GM19468 (cell line): ENCODE measurements at regions not wholly inside any gene's neighbourhood (a gene's known extent, or its start where the extent isn't known, plus 50 kb on each side); places are given as distances from the start of the nearest gene placed in this dataset.
"Not testable (repeated sequence)": the region's sequence is repeated elsewhere in the genome, so short reads cannot be mapped to it uniquely, and the experiment has no call there.

Source experiments
- ATAC-seq: cut with Tn5 transposase; IDR thresholded peaks from one replicate; pipeline ENCODE4 v1.9.1; 2021; ENCODE audit warnings: mild to moderate bottlenecking, moderate library complexity, moderate number of reproducible peaks; ENCODE audit not compliant: unreplicated experiment; ENCODE audit errors: extremely low read depth

GRCh38 chr14:54226558-54226957 lies 170.2 kb upstream of the CDKN3 start:
- ATAC-seq, result no peak

DNA sequence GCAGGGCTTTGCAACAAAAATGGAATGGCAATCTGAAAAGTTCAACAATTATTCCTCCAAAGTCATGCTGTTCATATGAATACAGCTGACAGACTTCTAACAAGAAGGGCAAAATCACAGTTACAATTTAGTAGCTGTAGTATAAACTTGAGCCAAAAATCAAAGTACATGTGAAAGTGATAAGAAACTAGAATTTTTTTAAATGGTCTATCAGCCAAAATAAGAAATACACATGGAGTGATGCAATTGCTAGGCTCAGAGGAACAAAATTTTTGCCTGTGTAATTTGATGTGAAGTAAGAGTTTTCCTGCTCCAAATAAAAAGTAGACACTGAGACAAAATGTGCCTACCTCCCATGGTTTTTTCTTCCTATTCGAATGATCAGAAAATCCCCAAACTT lies 167.7 kb upstream of the CDKN3 start:
- ATAC-seq, result no peak

DNA sequence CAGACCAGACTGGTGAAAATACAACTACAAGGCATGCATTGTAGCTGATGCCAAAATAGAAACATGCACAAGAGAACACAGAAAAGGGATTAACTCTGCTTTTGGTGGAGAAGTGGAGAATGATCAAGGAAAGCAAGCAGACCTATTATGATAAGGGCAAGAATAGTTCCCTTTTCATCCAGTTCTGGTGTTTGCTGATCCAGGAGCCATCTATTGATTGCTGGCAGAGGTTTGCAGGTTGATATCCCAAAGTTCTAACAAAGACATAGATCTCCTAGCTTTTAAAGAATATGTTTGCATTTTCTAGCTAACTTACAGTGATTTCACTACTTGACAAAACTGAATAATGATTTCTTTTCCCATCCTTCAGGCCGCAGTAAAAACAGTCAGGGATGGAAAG lies 166.2 kb upstream of the CDKN3 start:
- no peak for ATAC-seq

GRCh38 chr14:54232735-54233134 lies 164.1 kb upstream of the CDKN3 start:
- ATAC-seq, result no peak

DNA sequence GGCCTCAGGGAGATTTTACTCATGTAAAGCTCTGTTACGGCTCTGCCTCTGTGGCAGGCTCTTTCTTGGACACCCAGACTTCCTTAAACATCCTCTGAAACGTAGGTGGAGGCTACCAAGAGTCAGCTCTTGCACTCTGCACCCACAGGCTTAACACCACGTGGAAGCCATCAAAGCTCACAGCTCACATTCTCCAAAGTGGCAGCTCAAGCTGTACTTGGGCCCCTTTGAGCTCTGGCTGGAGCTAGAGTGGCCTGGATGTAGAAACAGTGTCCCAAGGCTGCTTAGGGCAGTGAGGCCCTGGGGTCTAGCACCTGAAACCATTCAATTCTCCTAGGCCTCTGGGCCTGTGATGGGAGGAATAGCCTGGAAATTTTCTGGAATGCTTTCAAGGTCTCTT lies 155.3 kb upstream of the CDKN3 start:
- no peak for ATAC-seq

DNA sequence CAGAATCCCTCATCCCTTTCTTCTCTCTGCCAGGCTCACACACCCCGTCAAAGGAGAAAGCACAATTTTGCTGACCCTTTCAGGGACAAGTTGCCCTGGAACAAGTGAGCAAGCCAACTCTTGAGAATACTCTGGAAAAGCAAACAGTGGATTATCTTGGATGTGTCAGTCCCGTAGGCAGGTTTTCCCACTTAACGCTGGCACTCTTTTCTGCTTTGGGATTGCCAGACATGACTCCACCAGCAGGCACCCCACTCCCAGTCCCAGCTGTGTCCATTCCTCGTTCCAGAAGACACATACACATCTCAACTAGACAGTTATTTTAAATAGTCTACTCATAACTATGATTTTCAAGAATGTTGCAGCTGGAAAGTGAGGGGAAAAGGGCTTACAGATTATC lies 145.5 kb upstream of the CDKN3 start:
- no peak for ATAC-seq

GRCh38 chr14:54252072-54252730 lies 144.6 kb upstream of the CDKN3 start:
- no peak for ATAC-seq

DNA sequence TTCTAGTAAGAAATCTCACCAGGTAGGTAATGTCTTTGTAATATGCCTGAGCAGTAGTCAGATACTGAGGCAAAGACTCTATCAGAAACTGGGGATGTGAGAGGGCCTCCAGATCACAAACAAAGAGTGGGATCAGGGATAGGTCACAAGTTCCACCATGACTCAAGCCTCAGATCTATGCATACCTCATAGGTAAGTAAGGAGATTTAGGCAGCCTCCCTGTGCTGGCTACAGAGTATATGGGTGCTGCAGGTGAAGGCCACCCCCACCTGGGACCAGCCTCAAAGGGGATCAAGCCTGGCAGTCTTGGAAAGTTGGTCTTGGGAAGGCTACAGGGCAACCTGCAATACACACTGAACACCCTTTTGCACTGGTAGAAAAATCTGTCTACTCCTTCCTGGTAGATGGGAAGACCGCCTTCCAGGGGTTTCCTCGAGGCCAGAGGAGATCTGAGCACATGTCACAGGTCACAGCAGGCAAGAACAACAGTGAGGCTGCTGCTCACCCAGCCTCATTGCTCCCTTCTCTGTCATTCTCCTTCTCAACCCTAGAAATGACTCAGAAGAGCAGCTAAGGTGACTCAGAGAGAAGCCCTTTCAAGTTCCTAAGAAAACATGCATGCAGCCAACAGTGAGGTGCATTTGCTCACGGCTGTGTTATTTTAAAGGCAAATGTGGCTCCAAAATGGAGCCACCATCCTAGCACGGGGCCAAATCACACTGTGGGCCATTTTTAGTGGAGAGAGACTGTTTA lies 143.4 kb upstream of the CDKN3 start:
- ATAC-seq, result no peak

DNA sequence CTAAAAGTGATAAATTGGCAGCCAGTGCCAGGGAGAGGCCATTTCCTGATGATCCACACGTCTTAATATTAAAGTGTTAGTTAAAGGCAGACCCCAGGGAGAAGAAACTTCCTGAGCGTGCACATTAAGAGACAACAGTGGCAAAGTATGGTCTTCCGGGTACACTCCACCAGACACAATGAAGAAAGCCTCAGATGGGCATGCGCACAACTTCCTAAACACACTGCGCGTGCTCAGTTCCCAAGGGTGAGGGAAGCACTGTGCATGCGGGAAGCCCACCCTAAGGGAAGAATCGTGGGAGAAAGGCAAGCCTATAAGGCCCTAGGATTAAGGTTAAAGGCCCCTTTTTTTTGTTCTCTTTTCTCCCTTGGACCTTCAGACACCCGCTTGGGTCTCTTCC lies 140.7 kb upstream of the CDKN3 start:
- ATAC-seq, result no peak

DNA sequence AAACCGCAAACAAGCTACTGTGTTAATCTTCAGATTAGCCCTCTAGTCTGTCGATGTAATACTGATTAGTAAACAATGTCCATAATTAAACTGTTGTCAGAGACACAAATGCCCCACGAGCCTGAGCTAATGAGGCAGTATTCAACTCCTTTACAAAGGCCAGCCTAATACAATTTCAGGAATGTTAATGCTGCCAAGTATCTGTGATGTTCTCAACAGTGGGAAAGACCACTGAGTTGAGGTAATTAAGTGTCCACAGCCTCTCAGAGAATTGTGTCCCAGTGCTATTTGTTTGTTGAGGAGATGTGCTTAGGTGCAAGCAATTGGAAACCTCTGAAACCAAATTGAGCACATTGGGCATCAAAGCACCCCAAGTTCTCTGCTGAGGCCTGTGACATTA lies 139.4 kb upstream of the CDKN3 start:
- ATAC-seq, result no peak

DNA sequence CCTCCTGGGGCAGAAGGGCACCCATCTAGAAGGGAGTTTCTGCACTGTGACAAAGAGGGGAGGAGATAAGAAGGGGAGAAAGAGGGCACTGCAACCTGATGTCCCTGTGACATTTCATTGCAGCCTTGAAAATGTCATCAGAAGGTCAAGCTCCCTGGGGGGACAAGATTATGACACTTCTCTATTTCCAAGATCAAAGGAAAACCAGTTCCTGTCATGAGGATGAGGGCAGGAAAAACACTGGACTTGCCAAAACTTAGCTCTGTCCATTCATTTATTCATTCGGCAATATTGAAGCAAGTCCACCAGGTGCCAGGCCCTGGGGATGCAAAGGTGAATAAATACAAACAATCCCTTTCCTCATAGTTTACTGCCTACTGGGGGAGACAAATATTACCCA lies 138.4 kb upstream of the CDKN3 start:
- ATAC-seq, result no peak

GRCh38 chr14:54259821-54260220 lies 137.0 kb upstream of the CDKN3 start:
- ATAC-seq, result no peak

DNA sequence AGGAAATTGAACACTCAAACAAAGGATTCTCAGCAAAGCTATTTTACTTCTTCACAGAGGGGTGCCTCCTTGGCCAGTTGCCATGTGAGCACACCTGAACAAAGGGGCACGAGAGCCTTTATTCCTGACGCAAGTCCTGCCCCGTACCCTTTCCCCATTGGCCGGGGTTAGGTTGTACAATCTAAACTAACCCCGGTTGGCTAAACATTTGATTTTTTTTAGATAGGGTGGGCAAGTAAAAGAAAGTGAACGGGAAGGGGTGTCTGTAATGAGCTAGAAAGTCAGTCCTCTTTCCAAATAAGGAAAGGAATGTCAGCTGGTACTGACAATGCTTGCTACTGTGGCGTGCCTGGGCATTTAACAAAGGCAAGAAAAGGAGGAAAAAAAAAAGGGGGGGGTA lies 135.5 kb upstream of the CDKN3 start:
- ATAC-seq, result no peak

DNA sequence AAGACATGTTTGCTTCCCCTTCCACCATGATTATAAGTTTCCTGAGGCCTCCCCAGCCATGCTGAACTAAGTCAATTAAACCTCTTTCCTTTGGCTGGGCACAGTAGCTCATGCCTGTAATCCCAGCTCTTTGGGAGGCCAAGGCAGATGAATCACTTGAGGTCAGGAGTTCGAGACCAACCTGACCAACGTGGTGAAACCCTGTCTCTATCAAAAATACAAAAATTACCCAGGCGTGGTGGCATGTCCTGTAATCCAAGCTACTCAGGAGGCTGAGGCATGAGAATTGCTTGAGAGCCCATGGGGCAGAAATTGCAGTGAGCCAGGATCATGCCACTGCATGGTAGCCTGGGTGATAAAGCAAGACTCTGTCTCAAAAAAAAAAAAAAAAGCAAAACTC lies 130.2 kb upstream of the CDKN3 start:
- ATAC-seq, result not testable (repeated sequence)

DNA sequence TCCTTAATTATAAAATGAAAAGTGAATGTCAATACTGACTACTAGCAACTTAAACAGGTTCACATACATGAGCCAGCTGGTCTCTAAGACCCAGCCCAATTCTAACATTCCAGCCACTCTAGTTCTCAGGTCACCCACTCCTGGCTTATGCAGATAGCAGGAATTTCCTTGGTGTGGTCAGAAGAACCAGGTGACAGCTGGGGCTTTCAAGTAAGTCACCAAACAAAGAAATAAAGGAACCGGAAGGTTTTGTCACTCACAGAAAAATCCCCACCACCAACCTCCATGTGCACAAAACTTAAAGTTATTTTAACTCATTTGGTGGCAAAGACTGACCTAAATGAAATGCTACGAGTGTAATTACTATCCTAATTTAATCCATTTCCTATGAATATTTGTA lies 129.6 kb upstream of the CDKN3 start:
- no peak for ATAC-seq

GRCh38 chr14:54275997-54276725 lies 120.6 kb upstream of the CDKN3 start:
- ATAC-seq, result no peak

DNA sequence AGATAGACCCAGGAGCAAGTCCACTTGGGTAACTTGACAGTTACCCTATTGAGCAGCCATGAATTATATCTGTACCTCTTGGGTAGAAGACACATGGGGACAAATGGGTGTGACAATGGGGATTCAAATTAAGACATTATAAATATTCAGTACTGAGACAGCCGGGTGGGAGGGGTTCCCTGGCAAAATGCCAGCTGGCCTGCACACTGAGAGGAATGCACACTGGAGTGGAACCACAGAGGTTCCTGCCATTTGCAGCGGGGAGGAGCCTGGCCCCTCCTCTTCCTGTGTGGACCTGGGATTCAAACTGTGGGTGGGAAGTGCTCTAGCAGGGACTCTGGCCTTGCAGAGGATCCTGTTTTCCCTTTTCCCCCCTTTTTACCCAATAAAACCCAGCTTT lies 118.7 kb upstream of the CDKN3 start:
- ATAC-seq, result no peak

DNA sequence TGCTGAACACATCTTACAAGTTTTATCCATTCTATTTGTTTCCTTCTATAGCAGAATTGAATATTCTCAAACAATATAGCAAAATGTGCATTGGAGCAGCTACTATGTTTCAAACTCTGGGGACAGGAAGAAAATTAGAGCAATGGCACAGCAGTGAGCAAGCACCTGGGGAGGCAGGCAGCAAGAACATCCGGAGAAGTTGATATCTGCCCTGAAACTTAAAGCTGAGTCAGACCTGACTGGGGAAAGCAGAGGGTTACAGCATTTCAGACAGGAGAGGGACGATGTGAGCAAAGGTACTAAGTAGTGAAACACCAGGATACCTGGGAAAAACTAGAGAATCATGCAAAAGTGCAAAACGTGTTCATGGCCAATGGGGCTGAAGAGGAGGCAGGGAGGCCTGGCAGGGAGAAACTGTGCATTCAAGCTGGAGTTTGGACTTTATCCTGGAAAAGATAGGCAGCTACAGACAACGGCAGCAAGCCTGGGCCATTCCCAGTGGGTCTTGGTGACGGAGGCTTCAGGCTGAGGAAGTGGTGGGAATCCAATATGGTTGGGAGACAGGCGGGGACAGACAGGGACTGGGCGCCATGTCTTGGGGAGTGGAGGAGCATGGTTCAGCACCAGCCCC lies 118.0 kb upstream of the CDKN3 start:
- no peak for ATAC-seq

GRCh38 chr14:54282849-54283248 lies 114.0 kb upstream of the CDKN3 start:
- no peak for ATAC-seq

- no peak for ATAC-seq
These were observed 111.8 kb upstream of the CDKN3 start for GRCh38 chr14:54285030-54285429.
